ENCODE measurements at regions not wholly inside any gene's neighbourhood (a gene's known extent, or its start where the extent isn't known, plus 50 kb on each side); places are given as distances from the start of the nearest gene placed in this dataset.
A peak's percentile ranks its signal among the peaks of the same experiment; 100 is the strongest.

- peak in 3 of 6 experiments; percentile 25 to 32 (median 31) for TF ChIP-seq CTCF (IDR thresholded peaks at IDR 0.05)
- no peak for TF ChIP-seq POLR2A (IDR thresholded peaks at IDR 0.05)
Observed at GRCh38 chr13:53206455-53206854, 177.8 kb downstream of the OLFM4 start.
